ENCODE measurements at regions not wholly inside any gene's neighbourhood (a gene's known extent, or its start where the extent isn't known, plus 50 kb on each side); places are given as distances from the start of the nearest gene placed in this dataset.

DNA sequence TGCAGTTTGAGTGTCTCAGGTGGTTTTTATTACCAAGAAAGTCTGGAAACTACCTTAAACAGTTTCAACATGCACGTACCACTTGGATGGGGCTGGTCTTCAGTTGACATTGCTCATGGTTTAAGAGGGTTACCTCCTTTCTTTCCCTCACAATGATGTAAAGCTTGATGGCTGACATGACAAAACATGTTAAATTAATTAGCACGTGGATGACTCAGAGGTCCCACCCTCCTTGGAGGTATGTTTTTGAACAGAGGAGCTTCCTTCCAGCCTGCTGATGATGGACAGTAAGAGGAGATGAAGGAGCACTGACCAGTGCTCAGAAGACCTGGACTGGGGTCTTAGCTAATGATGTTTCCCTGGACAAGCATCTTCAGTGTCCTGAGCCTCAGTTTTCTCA is 322.3 kb upstream of the PODXL start:
- H3K36me3 ChIP-seq: no peaks in the 10 kb centered on the region
- no peaks in the 10 kb centered on the region for H3K9me3 ChIP-seq
- H3K4me3 ChIP-seq: no peak overlapping the region
- intact Hi-C loops (cut with DNase I): no loop called here
- no peaks in the 10 kb centered on the region for H3K4me1 ChIP-seq
- TF ChIP-seq, protein P1, sequence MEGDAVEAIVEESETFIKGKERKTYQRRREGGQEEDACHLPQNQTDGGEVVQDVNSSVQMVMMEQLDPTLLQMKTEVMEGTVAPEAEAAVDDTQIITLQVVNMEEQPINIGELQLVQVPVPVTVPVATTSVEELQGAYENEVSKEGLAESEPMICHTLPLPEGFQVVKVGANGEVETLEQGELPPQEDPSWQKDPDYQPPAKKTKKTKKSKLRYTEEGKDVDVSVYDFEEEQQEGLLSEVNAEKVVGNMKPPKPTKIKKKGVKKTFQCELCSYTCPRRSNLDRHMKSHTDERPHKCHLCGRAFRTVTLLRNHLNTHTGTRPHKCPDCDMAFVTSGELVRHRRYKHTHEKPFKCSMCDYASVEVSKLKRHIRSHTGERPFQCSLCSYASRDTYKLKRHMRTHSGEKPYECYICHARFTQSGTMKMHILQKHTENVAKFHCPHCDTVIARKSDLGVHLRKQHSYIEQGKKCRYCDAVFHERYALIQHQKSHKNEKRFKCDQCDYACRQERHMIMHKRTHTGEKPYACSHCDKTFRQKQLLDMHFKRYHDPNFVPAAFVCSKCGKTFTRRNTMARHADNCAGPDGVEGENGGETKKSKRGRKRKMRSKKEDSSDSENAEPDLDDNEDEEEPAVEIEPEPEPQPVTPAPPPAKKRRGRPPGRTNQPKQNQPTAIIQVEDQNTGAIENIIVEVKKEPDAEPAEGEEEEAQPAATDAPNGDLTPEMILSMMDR (IDR thresholded peaks at IDR 0.05): no peak
- no peaks in the 10 kb centered on the region for H3K27me3 ChIP-seq
- DNase-seq (no peak), ATAC-seq (no peak)
- H3K27ac ChIP-seq: no peak overlapping the region

DNA sequence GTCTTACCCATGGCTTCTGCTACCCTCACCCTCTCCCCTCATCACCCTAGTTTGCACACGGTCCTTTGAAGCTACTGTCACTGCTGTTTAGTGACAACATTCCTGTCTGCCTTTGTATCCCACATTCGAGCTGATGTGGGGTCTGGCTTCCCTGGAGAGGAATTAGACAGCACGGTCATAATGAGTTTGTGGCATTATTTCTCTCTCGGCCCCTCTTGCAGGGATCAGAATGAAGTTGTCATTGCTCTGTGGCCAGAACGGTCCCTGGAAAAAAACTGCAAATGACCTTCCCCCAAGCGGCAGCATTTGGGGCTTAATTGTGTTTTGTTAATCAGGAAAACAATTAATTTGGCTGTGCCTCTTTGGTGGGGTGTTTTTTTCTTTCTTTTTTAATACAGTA is 317.2 kb upstream of the PODXL start:
- intact Hi-C loops (cut with DNase I): no loop called here

DNA sequence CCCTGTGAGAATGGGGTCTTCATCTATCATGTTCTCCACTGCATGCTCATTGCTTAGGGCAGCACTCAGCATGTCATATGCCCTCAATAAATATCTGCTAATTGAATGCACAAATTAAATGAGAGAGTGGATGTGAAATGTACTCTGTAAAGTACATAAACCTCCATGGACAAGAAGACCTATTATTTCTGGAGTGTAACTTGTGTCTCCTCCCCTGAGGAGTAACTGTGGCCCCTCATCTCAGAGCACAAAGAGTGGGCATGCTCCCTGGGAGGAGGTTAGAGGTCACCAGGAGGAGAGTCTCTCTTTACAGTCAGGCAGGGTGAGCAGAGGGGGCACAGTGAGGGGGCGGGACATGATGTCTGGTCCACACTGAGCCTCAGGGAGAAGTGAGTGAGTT is 313.6 kb upstream of the PODXL start:
- no peaks in the 10 kb centered on the region for H3K27me3 ChIP-seq
- intact Hi-C loops (cut with DNase I): no loop called here
- no peak overlapping the region for H3K4me3 ChIP-seq
- no peak for DNase-seq
- H3K9me3 ChIP-seq: no peaks in the 10 kb centered on the region
- no peaks in the 10 kb centered on the region for H3K4me1 ChIP-seq
- H3K36me3 ChIP-seq: no peaks in the 10 kb centered on the region
- H3K27ac ChIP-seq: no peak overlapping the region
- ATAC-seq: no peak
- TF ChIP-seq, protein P1 (IDR thresholded peaks at IDR 0.05): no peak

More for the DNA sequence above, 317.2 kb upstream of the PODXL start:
- ATAC-seq: no peak
- TF ChIP-seq, protein P1 (IDR thresholded peaks at IDR 0.05): no peak
- H3K27me3 ChIP-seq: no peaks in the 10 kb centered on the region
- H3K9me3 ChIP-seq: no peaks in the 10 kb centered on the region
- H3K4me1 ChIP-seq: no peaks in the 10 kb centered on the region
- H3K4me3 ChIP-seq: no peak overlapping the region
- no peaks in the 10 kb centered on the region for H3K36me3 ChIP-seq
- no peak for DNase-seq
- H3K27ac ChIP-seq: no peak overlapping the region

DNA sequence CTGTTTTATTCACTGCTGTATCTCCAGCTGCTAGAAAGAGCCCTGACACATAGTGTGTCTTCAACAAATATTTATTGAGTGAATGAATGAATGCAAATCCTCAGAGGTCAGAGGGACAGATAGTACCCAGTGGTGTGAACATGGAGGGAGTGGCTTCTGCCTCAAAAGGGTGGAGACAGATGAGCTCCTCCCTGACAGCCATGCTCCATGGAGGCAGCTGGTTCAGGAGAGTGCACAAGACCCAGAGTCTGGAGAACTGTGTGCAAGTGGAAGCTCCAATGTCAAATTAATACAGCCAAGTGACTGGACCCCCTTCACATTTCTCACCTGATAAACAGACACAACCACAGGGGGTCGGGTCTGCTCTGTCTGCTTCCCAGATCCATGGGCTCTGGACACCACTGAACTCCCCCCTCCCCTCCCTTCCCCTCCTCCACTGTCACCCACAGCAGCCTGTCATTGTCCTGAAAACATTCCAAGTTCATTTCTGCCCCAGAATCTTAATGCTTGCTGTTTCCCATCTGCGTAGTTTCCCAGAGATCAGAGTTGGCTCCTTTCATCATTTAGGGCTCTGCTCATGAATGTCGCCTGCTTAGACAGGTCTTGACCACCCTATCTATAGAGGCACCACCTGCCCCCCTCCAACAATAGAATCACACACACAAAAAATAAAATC is 312.9 kb upstream of the PODXL start:
- no peaks in the 10 kb centered on the region for H3K36me3 ChIP-seq
- H3K4me3 ChIP-seq: no peak overlapping the region
- no peaks in the 10 kb centered on the region for H3K27me3 ChIP-seq
- H3K4me1 ChIP-seq: no peaks in the 10 kb centered on the region
- intact Hi-C loops (cut with DNase I): no loop called here
- DNase-seq (no peak), ATAC-seq (no peak)
- TF ChIP-seq, protein P1 (IDR thresholded peaks at IDR 0.05): no peak
- no peak overlapping the region for H3K27ac ChIP-seq
- H3K9me3 ChIP-seq: no peaks in the 10 kb centered on the region

DNA sequence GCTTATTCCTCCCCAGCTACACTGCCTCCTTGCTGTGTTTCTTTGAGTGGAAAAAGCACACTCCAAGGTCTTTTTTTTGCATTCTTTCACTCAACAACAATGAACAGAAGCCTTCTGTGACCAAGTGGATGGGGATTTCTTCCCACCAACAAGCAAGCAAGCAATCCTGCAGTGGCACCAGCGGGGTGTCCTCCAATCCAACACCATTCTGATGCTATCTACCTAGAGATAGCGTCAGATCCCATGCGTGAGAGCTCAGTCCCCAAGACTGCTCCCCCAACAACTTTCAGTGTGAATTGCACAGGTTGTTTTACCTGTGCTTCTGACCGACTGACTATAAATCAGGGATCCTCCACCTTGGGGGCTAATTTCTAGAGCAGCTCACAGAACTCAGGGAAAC is 311.0 kb upstream of the PODXL start:
- no peaks in the 10 kb centered on the region for H3K36me3 ChIP-seq
- ATAC-seq (no peak), DNase-seq (no peak)
- no peak overlapping the region for H3K27ac ChIP-seq
- H3K4me3 ChIP-seq: no peak overlapping the region
- intact Hi-C loops (cut with DNase I): no loop called here
- H3K4me1 ChIP-seq: no peaks in the 10 kb centered on the region
- no peaks in the 10 kb centered on the region for H3K9me3 ChIP-seq
- H3K27me3 ChIP-seq: no peaks in the 10 kb centered on the region
- TF ChIP-seq, protein P1 (IDR thresholded peaks at IDR 0.05): no peak

DNA sequence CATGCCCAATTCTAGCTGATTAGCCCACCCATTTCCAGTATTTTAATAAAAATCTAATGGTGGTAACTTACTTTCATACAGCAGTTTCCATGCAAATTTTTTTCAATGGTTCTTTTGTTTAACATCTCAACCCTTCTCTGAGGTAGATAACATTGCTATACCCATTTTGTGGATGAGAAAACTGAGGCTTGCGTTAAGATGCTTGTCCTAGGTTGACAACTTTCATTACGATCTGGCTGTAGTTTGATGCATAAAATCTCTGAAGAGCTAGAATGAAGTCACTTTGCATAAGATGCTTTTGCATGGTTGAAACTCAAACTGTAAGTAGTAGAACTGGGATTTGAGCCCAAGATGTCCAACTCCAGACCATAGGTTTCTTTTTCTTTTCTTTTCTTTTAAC is 309.5 kb upstream of the PODXL start:
- H3K4me1 ChIP-seq: no peaks in the 10 kb centered on the region
- ATAC-seq (no peak), DNase-seq (no peak)
- H3K27ac ChIP-seq: no peak overlapping the region
- H3K36me3 ChIP-seq: no peaks in the 10 kb centered on the region
- H3K27me3 ChIP-seq: no peaks in the 10 kb centered on the region
- no peaks in the 10 kb centered on the region for H3K9me3 ChIP-seq
- H3K4me3 ChIP-seq: no peak overlapping the region
- TF ChIP-seq, protein P1 (IDR thresholded peaks at IDR 0.05): no peak
- intact Hi-C loops (cut with DNase I): no loop called here
